Urinary bladder (tissue), 3 donors: ENCODE measurements at regions not wholly inside any gene's neighbourhood (a gene's known extent, or its start where the extent isn't known, plus 50 kb on each side); places are given as distances from the start of the nearest gene placed in this dataset.

ENCODE experiments used
- DNase-seq: peaks from one replicate; pipeline ENCODE4 v3.0.0-alpha.2; 2015; ENCODE audit errors: extremely low spot score
- H3K27ac ChIP-seq: one replicate; pipeline ENCODE4 v1.5.1; 2013; ENCODE audit warnings: low read depth, mild to moderate bottlenecking, moderate library complexity
- H3K36me3 ChIP-seq: one replicate; pipeline ENCODE4 v1.6.1; 2013; ENCODE audit warnings: mild to moderate bottlenecking, moderate library complexity; ENCODE audit not compliant: insufficient read depth
- H3K4me1 ChIP-seq: one replicate; pipeline ENCODE4 v1.6.1; 2013; ENCODE audit warnings: mild to moderate bottlenecking, moderate library complexity; ENCODE audit not compliant: insufficient read depth
- H3K4me3 ChIP-seq: one replicate; pipeline ENCODE4 v1.5.1; 2013; ENCODE audit warnings: low read depth, low read length
- WGBS: extraction: QIAGEN DNeasy Blood & Tissue Kit; methylation state at CpG from one replicate; pipeline ENCODE4 v1.1.7; 2013; 5-methylcytosine and 5-hydroxymethylcytosine counted together
- donor health status: healthy with polysubstance abuse.
- donor health status: healthy.

DNA sequence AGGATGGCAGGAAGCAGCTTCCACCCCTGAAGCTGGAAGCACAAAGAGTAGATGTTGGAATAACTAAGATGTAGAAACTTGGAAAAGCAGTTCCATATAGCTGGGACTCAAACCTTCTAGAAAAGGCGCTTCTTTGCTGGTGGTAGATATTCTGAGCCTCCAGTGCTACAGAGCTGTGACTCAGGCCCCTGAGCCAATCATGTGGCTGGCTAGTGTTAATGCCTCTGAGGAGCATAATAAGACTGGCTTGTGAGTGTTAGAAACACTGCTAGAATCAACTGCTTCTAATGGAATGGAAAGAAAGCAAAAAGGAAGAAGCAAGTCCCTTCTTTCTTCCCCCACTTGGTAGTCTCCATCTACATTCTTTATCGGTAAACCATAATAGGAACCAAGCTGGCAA is 234.2 kb upstream of the DMAC1 start:
- H3K4me3 ChIP-seq: no peak overlapping the region
- no peak for DNase-seq
- H3K36me3 ChIP-seq: no peaks in the 10 kb centered on the region
- no peaks in the 10 kb centered on the region for H3K4me1 ChIP-seq
- 88% methylated on average over 2 of the region's 2 CpGs for WGBS
- no peak overlapping the region for H3K27ac ChIP-seq

DNA sequence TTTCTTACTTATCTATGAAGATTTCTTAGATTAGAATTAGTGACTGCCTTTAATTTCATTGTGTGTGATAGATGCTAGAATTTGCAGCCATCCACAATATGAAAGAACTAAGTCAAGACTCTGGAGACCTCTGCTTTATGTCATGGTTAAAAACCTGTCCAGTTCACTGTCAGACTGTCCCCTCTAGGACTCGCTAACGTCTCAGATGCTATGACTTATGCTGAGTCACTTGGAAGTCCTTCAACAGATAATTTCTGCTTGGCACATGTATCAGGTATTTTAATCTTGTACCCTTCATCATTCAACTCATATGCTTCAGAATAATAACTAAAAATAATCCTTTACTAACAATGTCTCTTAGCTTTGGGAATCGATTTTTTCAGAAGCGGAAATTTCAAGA is 230.5 kb upstream of the DMAC1 start:
- no peak for DNase-seq
- H3K4me3 ChIP-seq: no peak overlapping the region
- WGBS: 55% methylated on average over 4 of the region's 4 CpGs
- H3K4me1 ChIP-seq: no peaks in the 10 kb centered on the region
- H3K36me3 ChIP-seq: no peaks in the 10 kb centered on the region
- H3K27ac ChIP-seq: no peak overlapping the region

DNA sequence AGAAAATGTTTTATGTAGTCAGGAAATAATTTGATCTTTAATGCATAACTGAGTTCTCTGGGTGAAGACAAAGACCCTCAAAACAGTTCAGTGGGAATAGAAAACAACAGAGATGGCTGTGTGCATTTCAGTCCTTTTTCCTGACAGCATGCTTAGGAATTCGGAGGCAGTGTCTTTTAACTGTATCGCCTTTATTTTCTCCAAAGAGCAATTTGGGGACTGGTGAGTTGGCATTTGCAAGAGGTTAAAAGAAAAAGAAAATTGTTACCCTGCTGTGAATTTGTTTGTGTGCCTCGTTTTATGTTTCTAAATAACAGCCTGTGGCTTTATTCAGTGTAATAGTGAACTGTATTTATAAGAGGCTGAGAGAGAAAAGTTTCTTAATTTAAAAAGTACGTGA is 227.8 kb upstream of the DMAC1 start:
- Histone ChIP-seq H3K27ac (no peak overlapping the region), H3K36me3 (no peaks in the 10 kb centered on the region), H3K4me1 (no peaks in the 10 kb centered on the region), H3K4me3 (no peak overlapping the region)
- whole genome bisulfite sequencing: 71% methylated on average over 4 of the region's 4 CpGs
- no peak for DNase-seq

DNA sequence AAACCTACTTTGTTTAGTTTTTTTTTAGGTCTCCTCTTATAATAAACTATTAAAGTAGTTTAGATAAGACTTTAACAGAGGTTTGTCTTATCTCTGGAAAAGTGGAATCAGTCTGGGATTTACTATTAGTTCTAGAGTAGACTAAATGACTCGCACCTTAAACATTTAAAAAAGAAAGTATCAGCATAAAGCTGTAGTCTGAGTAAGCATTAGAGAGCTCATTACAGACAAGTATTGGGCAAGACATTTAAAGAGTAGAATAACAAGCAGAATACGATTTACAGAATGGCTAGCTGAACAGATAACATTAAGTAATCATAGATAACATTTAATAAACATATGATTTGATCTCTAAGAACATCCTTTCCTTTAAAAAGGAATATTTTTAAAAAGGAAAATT is 226.0 kb upstream of the DMAC1 start:
- 27% methylated on average over 2 of the region's 2 CpGs for WGBS
- Histone ChIP-seq H3K4me3 (no peak overlapping the region), H3K4me1 (no peaks in the 10 kb centered on the region), H3K27ac (no peak overlapping the region), H3K36me3 (no peaks in the 10 kb centered on the region)
- DNase-seq: no peak

DNA sequence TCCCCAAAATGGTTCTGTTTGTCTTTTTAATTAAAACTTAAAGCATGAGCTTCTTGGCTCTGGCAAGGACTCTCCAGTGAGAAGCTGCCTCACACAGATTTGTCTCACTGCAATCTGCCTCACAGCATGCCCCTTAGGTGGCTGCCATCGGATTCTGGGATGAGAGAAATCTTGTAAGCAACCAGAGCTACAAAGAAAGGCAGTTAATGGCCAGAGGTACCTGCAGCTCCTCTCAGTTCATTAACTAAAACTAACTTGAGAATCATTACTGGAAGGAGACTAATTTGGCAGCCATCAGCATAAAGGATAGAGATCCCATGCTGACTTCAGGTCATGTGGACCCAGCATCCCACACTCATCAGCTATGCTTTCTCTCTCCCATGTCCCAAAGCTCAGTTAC is 220.6 kb upstream of the DMAC1 start:
- Histone ChIP-seq H3K36me3 (no peaks in the 10 kb centered on the region), H3K27ac (no peak overlapping the region), H3K4me1 (no peaks in the 10 kb centered on the region), H3K4me3 (no peak overlapping the region)
- no peak for DNase-seq
- 76% methylated on average over 1 of the region's 1 CpG for WGBS

DNA sequence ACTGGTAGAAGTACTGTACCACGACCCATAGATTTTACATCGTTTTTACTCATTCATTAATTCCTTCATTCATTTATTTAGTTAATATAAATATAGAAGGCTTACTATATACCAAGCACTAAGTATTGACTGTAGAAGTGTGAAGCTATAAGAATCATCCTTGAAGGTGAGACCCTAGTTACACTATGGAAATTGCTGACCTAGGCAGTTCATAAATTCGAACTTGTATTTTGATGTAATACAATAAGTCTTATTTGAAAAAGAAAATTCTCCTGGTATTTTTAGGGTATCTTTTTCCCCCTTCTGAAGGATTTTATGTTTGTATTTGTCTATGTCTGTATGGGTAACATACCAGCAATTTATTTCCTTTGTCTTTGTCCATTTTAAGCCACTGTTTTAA is 220.1 kb upstream of the DMAC1 start:
- Histone ChIP-seq H3K4me3 (no peak overlapping the region), H3K36me3 (no peaks in the 10 kb centered on the region), H3K27ac (no peak overlapping the region), H3K4me1 (no peaks in the 10 kb centered on the region)
- 87% methylated on average over 3 of the region's 3 CpGs for WGBS
- DNase-seq: no peak

DNA sequence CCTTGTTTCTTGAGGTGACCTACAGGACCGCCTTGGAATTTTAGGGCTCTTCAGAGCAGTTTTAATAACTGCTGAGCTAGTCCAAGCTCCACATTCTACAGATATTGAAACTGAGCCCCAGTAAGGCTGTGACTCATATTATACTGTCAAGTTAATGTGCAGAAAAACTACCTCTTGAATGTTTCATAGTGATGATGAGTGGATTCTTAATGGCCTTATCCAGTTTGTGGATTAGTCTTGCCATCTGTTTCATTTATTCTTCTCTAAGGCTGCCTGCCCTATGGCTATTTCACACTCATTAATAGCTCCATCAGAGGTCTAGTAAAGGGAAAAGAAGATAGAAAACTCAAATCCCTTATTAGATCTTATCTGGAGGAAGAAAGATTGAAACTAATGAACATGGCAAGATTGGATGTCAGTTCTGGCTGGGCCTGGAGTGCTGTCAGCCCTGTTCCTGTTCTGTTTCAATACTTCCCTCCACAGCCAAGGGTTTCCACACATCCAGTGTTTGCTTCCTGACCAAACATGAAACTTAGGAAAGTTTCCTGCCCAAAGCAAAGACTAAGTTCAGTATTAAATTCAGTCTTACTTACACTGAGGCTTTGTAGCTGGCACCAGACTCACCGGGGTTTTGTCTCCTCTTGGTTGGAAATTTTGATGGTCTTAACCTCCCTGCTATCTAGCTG is 215.6 kb upstream of the DMAC1 start:
- no peak for DNase-seq
- 54% methylated on average over 2 of the region's 2 CpGs for WGBS

DNA sequence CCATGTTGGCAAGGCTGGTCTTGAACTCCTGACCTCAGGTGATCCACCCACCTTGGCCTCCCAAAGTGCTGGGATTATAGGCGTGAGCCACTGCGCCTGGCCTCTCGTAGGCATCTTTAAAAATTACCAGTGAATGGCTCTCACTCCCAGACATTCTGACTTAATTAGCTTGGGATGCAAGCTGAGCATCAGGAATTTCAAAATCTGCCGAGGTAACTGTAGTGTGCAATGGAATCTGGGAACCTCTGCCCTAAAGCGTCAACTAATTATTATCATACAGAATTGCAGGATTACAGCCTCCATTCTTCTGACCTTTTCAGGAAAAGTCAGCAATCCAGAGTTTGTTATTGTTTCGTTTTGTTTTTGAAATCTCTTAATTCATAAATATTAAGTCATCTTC is 213.4 kb upstream of the DMAC1 start:
- no peak for DNase-seq
- no peak overlapping the region for H3K27ac ChIP-seq
- no peak overlapping the region for H3K4me3 ChIP-seq
- no peaks in the 10 kb centered on the region for H3K4me1 ChIP-seq
- no peaks in the 10 kb centered on the region for H3K36me3 ChIP-seq
- 78% methylated on average over 6 of the region's 6 CpGs for WGBS

More for the DNA sequence above, 215.6 kb upstream of the DMAC1 start:
- no peak overlapping the region for H3K4me3 ChIP-seq
- H3K36me3 ChIP-seq: no peaks in the 10 kb centered on the region
- H3K27ac ChIP-seq: no peak overlapping the region
- no peaks in the 10 kb centered on the region for H3K4me1 ChIP-seq

DNA sequence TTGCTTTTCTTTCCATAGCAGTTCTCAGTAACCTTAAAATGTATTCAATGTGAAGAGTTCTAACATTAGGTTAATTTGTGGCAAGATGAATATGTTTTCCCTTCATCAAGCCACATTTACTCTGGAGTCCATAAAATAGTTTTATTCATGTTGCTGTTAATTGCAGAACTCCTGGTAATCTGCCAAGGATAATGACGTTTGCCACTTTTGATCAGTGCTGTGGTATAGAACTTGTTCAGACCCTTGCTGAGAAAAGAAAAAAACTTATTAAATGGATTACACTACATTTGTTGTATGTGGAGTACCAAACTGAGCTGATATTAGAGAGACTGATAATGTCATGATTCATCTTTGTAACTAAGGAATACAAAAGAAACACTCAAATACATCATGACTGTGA is 212.4 kb upstream of the DMAC1 start:
- no peak for DNase-seq
- H3K4me1 ChIP-seq: no peaks in the 10 kb centered on the region
- no peak overlapping the region for H3K4me3 ChIP-seq
- WGBS: 45% methylated on average over 1 of the region's 1 CpG
- no peaks in the 10 kb centered on the region for H3K36me3 ChIP-seq
- no peak overlapping the region for H3K27ac ChIP-seq

DNA sequence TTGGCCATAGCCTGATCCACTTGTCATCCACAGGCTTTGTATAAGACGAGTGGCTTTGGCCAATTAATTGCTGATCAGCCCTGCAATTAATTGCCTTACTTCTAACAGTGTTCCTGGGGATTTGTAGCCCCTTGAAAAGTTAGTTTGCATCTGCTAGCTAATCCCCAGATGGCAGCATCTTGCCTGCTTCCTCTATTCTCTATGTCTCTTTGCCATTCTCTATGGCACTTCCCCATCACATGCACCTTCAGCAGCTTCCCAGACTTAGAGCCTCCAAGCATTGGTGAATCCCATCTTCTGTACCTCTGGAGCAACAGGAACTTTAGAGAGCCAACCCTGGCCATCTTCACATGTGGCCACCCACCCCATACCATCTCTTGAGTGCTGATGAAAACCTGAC is 197.0 kb upstream of the DMAC1 start:
- 93% methylated on average over 1 of the region's 1 CpG for WGBS
- Histone ChIP-seq H3K4me3 (no peak overlapping the region), H3K4me1 (no peaks in the 10 kb centered on the region), H3K27ac (no peak overlapping the region), H3K36me3 (no peaks in the 10 kb centered on the region)
- no peak for DNase-seq

DNA sequence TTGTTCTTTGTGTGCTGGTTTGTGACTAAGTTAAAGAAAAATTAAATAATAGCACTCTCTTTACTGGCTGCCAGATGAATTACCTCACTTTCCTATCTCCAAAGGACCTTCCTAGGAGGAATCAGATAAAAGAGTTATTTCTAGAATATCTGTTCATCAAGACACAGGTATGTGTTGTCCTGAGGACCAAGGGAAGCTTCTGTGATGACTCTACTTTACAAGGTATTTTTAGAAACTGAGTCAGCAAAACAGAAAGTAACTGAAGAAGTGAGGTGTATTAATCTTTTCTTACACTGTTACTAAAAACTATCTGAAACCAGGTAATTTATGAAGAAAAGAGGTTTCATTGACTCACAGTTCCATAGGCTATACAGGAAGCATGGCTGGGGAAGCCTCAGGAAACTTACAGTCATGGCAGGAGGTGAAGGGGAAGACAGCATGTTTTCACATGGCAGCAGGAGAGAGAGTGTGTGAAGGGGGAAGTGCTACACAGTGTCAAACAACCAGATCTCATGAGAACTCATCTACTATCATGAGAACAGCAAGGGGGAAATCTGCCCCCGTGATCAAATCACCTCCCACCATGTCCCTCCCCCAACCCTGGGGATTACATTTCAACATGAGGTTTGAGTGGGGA is 189.2 kb upstream of the DMAC1 start:
- Histone ChIP-seq H3K4me3 (no peak overlapping the region), H3K4me1 (no peaks in the 10 kb centered on the region)
- 76% methylated on average over 1 of the region's 1 CpG for WGBS

DNA sequence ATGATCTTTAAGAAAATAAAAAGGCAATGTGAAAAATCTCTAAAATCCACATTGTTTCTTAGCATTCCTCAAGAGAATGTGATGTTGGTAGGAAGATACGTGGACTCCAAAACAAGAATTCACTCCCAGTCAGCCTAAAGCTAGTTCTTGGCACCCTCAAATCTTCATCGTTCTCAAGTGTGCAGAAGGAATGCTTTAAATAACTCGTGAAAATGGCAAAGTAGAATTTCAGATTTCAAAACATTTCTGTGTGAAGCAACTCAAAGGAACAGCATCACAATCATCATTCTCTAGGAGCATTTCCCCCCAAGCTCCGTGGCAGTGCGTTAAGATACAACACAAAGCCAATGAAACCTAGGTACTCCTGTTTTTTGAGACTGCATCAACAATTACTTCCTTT is 185.1 kb upstream of the DMAC1 start:
- DNase-seq: no peak
- H3K36me3 ChIP-seq: no peaks in the 10 kb centered on the region
- H3K4me1 ChIP-seq: no peaks in the 10 kb centered on the region
- H3K27ac ChIP-seq: no peak overlapping the region
- WGBS: 60% methylated on average over 5 of the region's 5 CpGs
- H3K4me3 ChIP-seq: no peak overlapping the region

More for the DNA sequence above, 189.2 kb upstream of the DMAC1 start:
- DNase-seq: no peak
- no peaks in the 10 kb centered on the region for H3K36me3 ChIP-seq
- no peak overlapping the region for H3K27ac ChIP-seq

DNA sequence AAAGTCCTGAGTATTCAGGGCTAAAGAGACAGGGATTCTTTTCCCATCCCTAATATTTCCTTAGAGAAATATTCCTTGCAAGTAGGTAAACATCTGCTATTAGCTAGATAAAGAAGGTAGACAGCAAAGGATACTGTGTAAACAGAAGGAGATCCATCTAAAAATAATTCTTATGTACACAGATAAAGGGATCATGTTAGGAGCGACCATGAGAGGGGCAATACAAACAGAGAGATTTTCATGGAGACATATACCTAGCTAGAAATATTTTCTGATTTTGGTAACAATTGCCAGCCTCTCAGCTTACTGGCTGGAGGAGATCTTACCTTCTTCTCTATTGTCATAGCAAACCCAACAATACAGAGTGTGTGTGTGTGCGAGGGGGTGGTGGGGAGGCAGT is 184.6 kb upstream of the DMAC1 start:
- H3K4me1 ChIP-seq: no peaks in the 10 kb centered on the region
- H3K36me3 ChIP-seq: no peaks in the 10 kb centered on the region
- H3K27ac ChIP-seq: no peak overlapping the region
- DNase-seq: no peak
- H3K4me3 ChIP-seq: no peak overlapping the region
- 73% methylated on average over 2 of the region's 2 CpGs for WGBS

DNA sequence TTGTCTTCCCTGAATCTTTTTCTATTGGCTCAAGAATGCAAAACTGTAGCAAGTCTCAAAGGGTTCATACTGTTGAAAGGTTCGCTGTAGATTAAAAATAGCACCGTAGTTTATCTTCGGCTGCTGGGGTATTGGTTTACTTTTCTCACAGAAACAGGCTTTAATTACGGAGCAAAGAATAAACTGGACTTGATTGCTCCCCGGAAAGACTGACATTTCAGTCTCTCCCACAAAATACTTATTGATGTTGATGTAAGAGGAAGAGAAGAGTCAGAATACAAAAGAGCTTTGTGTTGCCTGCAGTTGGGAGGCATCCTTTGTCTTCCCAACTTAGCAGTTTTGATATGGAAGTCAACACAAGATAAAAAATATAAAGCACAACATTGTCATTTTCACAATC is 183.9 kb upstream of the DMAC1 start:
- WGBS: 39% methylated on average over 5 of the region's 5 CpGs
- DNase-seq: no peak
- Histone ChIP-seq H3K4me1 (no peaks in the 10 kb centered on the region), H3K4me3 (no peak overlapping the region), H3K27ac (no peak overlapping the region), H3K36me3 (no peaks in the 10 kb centered on the region)
